ENCODE measurements at regions not wholly inside any gene's neighbourhood (a gene's known extent, or its start where the extent isn't known, plus 50 kb on each side); places are given as distances from the start of the nearest gene placed in this dataset.

DNA sequence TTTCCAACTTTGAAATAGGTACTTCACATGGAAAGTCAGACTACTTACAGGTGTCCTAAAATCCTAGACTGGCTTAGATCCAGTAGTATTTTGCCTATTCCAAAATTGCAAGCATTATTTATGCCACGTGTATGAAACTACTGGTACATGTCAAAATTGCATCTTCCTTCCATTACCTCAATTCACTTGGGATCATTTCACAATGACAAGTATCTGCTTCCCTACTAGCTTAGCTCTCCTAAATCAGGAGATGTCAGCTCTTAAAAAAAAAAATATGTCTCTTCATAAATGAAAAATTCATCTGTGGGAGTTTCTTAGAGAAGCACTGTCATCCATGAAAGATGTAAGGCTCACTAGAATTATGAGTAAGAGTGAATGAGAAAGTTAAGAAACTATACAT is 466.6 kb upstream of the MANEA start:
- Histone ChIP-seq H2AFZ (no peak overlapping the region), H3K27ac (ENCODE audit: low read depth) (no peak overlapping the region), H3K27me3 (ENCODE audit: insufficient read depth) (no peaks in the 10 kb centered on the region), H3K79me2 (replicated peaks; ENCODE audit: insufficient read depth) (no peaks in the 10 kb centered on the region), H3K9me2 (ENCODE audit: insufficient read depth) (no peaks in the 10 kb centered on the region), H3K4me1 (ENCODE audit: insufficient read depth) (no peaks in the 10 kb centered on the region), H3K4me3 (no peak overlapping the region), H4K20me1 (replicated peaks; ENCODE audit: insufficient read depth) (no peaks in the 10 kb centered on the region), H3F3A (replicated peaks; ENCODE audit: low read depth) (no peaks in the 10 kb centered on the region), H3K36me3 (ENCODE audit: insufficient read depth) (no peaks in the 10 kb centered on the region), H3K4me2 (no peak overlapping the region)
- Mint-ChIP-seq H3K4me3 (no peak overlapping the region), H3K36me3 (ENCODE audit: low read depth) (no peaks in the 10 kb centered on the region), H3K27ac (no peak overlapping the region), H3K9me3 (no peaks in the 10 kb centered on the region), H3K27me3 (ENCODE audit: insufficient read depth, low read depth, poor library complexity) (no peaks in the 10 kb centered on the region), H3K4me1 (no peaks in the 10 kb centered on the region)
- ATAC-seq = no peak
- TF ChIP-seq, protein P1, sequence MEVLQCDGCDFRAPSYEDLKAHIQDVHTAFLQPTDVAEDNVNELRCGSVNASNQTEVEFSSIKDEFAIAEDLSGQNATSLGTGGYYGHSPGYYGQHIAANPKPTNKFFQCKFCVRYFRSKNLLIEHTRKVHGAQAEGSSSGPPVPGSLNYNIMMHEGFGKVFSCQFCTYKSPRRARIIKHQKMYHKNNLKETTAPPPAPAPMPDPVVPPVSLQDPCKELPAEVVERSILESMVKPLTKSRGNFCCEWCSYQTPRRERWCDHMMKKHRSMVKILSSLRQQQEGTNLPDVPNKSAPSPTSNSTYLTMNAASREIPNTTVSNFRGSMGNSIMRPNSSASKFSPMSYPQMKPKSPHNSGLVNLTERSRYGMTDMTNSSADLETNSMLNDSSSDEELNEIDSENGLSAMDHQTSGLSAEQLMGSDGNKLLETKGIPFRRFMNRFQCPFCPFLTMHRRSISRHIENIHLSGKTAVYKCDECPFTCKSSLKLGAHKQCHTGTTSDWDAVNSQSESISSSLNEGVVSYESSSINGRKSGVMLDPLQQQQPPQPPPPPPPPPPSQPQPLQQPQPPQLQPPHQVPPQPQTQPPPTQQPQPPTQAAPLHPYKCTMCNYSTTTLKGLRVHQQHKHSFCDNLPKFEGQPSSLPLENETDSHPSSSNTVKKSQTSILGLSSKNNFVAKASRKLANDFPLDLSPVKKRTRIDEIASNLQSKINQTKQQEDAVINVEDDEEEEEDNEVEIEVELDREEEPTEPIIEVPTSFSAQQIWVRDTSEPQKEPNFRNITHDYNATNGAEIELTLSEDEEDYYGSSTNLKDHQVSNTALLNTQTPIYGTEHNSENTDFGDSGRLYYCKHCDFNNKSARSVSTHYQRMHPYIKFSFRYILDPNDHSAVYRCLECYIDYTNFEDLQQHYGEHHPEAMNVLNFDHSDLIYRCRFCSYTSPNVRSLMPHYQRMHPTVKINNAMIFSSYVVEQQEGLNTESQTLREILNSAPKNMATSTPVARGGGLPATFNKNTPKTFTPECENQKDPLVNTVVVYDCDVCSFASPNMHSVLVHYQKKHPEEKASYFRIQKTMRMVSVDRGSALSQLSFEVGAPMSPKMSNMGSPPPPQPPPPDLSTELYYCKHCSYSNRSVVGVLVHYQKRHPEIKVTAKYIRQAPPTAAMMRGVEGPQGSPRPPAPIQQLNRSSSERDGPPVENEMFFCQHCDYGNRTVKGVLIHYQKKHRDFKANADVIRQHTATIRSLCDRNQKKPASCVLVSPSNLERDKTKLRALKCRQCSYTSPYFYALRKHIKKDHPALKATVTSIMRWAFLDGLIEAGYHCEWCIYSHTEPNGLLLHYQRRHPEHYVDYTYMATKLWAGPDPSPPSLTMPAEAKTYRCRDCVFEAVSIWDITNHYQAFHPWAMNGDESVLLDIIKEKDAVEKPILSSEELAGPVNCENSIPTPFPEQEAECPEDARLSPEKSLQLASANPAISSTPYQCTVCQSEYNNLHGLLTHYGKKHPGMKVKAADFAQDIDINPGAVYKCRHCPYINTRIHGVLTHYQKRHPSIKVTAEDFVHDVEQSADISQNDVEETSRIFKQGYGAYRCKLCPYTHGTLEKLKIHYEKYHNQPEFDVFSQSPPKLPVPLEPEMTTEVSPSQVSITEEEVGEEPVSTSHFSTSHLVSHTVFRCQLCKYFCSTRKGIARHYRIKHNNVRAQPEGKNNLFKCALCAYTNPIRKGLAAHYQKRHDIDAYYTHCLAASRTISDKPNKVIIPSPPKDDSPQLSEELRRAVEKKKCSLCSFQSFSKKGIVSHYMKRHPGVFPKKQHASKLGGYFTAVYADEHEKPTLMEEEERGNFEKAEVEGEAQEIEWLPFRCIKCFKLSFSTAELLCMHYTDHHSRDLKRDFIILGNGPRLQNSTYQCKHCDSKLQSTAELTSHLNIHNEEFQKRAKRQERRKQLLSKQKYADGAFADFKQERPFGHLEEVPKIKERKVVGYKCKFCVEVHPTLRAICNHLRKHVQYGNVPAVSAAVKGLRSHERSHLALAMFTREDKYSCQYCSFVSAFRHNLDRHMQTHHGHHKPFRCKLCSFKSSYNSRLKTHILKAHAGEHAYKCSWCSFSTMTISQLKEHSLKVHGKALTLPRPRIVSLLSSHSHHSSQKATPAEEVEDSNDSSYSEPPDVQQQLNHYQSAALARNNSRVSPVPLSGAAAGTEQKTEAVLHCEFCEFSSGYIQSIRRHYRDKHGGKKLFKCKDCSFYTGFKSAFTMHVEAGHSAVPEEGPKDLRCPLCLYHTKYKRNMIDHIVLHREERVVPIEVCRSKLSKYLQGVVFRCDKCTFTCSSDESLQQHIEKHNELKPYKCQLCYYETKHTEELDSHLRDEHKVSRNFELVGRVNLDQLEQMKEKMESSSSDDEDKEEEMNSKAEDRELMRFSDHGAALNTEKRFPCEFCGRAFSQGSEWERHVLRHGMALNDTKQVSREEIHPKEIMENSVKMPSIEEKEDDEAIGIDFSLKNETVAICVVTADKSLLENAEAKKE (CRISPR knock-in tag; IDR thresholded peaks at IDR 0.05) = no peak
- TF ChIP-seq JUNB (IDR thresholded peaks at IDR 0.05; ENCODE audit: unreplicated experiment) (no peak), POLR2AphosphoS5 (IDR thresholded peaks at IDR 0.05; ENCODE audit: low read depth) (no peak), NANOG (IDR thresholded peaks at IDR 0.05; ENCODE audit: borderline replicate concordance) (no peak), CTCF (conservative IDR thresholded peaks at IDR 0.05; ENCODE audit: low read depth in 2 of 2) (no peak), STAT1 (IDR thresholded peaks at IDR 0.05; ENCODE audit: unreplicated experiment) (no peak), EZH2phosphoT487 (IDR thresholded peaks at IDR 0.05; ENCODE audit: unreplicated experiment) (no peak), ZNF114 (CRISPR knock-in tag; IDR thresholded peaks at IDR 0.05) (no peak), ZNF331 (CRISPR knock-in tag; IDR thresholded peaks at IDR 0.05; ENCODE audit: low read depth) (no peak), CREB1 (CRISPR knock-in tag; IDR thresholded peaks at IDR 0.05; ENCODE audit: low read depth) (no peak), EZH2 (IDR thresholded peaks at IDR 0.05; ENCODE audit: low read depth, unreplicated experiment) (no peak)
- TF ChIP-seq, protein P2, sequence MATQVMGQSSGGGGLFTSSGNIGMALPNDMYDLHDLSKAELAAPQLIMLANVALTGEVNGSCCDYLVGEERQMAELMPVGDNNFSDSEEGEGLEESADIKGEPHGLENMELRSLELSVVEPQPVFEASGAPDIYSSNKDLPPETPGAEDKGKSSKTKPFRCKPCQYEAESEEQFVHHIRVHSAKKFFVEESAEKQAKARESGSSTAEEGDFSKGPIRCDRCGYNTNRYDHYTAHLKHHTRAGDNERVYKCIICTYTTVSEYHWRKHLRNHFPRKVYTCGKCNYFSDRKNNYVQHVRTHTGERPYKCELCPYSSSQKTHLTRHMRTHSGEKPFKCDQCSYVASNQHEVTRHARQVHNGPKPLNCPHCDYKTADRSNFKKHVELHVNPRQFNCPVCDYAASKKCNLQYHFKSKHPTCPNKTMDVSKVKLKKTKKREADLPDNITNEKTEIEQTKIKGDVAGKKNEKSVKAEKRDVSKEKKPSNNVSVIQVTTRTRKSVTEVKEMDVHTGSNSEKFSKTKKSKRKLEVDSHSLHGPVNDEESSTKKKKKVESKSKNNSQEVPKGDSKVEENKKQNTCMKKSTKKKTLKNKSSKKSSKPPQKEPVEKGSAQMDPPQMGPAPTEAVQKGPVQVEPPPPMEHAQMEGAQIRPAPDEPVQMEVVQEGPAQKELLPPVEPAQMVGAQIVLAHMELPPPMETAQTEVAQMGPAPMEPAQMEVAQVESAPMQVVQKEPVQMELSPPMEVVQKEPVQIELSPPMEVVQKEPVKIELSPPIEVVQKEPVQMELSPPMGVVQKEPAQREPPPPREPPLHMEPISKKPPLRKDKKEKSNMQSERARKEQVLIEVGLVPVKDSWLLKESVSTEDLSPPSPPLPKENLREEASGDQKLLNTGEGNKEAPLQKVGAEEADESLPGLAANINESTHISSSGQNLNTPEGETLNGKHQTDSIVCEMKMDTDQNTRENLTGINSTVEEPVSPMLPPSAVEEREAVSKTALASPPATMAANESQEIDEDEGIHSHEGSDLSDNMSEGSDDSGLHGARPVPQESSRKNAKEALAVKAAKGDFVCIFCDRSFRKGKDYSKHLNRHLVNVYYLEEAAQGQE (IDR thresholded peaks at IDR 0.05; ENCODE audit: unreplicated experiment) = no peak
- TF ChIP-seq, protein P3, sequence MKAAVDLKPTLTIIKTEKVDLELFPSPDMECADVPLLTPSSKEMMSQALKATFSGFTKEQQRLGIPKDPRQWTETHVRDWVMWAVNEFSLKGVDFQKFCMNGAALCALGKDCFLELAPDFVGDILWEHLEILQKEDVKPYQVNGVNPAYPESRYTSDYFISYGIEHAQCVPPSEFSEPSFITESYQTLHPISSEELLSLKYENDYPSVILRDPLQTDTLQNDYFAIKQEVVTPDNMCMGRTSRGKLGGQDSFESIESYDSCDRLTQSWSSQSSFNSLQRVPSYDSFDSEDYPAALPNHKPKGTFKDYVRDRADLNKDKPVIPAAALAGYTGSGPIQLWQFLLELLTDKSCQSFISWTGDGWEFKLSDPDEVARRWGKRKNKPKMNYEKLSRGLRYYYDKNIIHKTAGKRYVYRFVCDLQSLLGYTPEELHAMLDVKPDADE (IDR thresholded peaks at IDR 0.05) = no peak
- no peak for DNase-seq (ENCODE audit: low spot score)

Measured in GM23338 (cell line).